UCSD-AML1 (cell line): ENCODE measurements at regions not wholly inside any gene's neighbourhood (a gene's known extent, or its start where the extent isn't known, plus 50 kb on each side); places are given as distances from the start of the nearest gene placed in this dataset.

Experiments
- DNase-seq: peaks from one replicate; lab custom pipeline; 2025; ENCODE audit not compliant: unreplicated experiment; lab: John Stamatoyannopoulos, UW

GRCh38 chr5:2391021-2391420, 360.5 kb downstream of the IRX2 start:
- no peak for DNase-seq

- DNase-seq = no peak
Observed at GRCh38 chr5:2388571-2388970, 362.9 kb downstream of the IRX2 start.

- no peak for DNase-seq
Observed at GRCh38 chr5:2387634-2388325, 363.7 kb downstream of the IRX2 start.

- no peak for DNase-seq
Observed at GRCh38 chr5:2387250-2387633, 364.2 kb downstream of the IRX2 start.

- no peak for DNase-seq
Observed at GRCh38 chr5:2385818-2386217, 365.7 kb downstream of the IRX2 start.

GRCh38 chr5:2383698-2384065, 367.8 kb downstream of the IRX2 start:
- no peak for DNase-seq

GRCh38 chr5:2382776-2383697, 368.4 kb downstream of the IRX2 start:
- no peak for DNase-seq

- no peak for DNase-seq
Observed at GRCh38 chr5:2381861-2382260, 369.6 kb downstream of the IRX2 start.

- DNase-seq = no peak
Observed at GRCh38 chr5:2381070-2381469, 370.4 kb downstream of the IRX2 start.

GRCh38 chr5:2378976-2379375, 372.5 kb downstream of the IRX2 start:
- no peak for DNase-seq

- DNase-seq = no peak
Observed at GRCh38 chr5:2378108-2378507, 373.4 kb downstream of the IRX2 start.

- no peak for DNase-seq
Observed at GRCh38 chr5:2376486-2376885, 375.0 kb downstream of the IRX2 start.

GRCh38 chr5:2375757-2376250, 375.7 kb downstream of the IRX2 start:
- no peak for DNase-seq

- DNase-seq = no peak
Observed at GRCh38 chr5:2375291-2375690, 376.2 kb downstream of the IRX2 start.

GRCh38 chr5:2374703-2375102, 376.8 kb downstream of the IRX2 start:
- no peak for DNase-seq

GRCh38 chr5:2373631-2374030, 377.8 kb downstream of the IRX2 start:
- DNase-seq = no peak

- DNase-seq = no peak
Observed at GRCh38 chr5:2371419-2371710, 380.1 kb downstream of the IRX2 start.

- no peak for DNase-seq
Observed at GRCh38 chr5:2370626-2371418, 380.7 kb downstream of the IRX2 start.

- no peak for DNase-seq
Observed at GRCh38 chr5:2369178-2369577, 382.3 kb downstream of the IRX2 start.

- DNase-seq = no peak
Observed at GRCh38 chr5:2366816-2367215, 384.7 kb downstream of the IRX2 start.

- DNase-seq = no peak
Observed at GRCh38 chr5:2357309-2357708, 394.2 kb downstream of the IRX2 start.

- no peak for DNase-seq
Observed at GRCh38 chr5:2355859-2356258, 395.6 kb downstream of the IRX2 start.
